CMK (cell line): ENCODE measurements at regions not wholly inside any gene's neighbourhood (a gene's known extent, or its start where the extent isn't known, plus 50 kb on each side); places are given as distances from the start of the nearest gene placed in this dataset.
A peak's percentile ranks its signal among the peaks of the same experiment; 100 is the strongest.

Source experiments
- DNase-seq: peaks from one replicate; pipeline ENCODE4 v3.0.0-alpha.2; 2010; ENCODE audit warnings: low read depth

GRCh38 chr3:46146548-46146947 is 61.6 kb downstream of the CCR1 start:
- no peak for DNase-seq

GRCh38 chr3:46146021-46146420 is 62.1 kb downstream of the CCR1 start:
- no peak for DNase-seq

GRCh38 chr3:46145147-46145546 is 63.0 kb downstream of the CCR1 start:
- no peak for DNase-seq

DNA sequence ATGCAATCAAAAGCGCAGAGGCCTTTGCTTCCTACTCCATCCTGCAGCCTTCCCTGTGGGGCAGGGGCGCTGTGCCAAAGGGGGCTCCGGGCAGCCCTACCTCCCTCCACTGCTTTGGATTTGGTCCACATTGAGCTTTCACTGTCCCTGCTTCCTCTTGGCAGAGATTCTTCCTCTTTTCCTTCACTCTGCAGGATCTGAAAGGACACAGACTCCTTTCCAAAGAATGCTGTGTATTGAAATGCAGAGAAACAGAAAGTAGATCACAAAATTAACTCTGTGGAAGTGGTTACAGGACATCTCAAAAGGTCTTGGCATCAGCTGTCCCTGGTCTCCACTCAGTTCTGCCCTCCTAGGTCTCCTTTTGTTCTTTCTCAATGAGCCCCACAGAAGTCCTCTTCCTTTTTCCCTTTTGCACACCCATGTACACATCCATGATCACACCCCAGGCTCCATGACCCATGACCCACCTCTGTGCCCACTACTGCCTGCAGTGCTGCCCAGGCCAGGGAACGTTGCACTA is 64.1 kb downstream of the CCR1 start:
- no peak for DNase-seq

DNA sequence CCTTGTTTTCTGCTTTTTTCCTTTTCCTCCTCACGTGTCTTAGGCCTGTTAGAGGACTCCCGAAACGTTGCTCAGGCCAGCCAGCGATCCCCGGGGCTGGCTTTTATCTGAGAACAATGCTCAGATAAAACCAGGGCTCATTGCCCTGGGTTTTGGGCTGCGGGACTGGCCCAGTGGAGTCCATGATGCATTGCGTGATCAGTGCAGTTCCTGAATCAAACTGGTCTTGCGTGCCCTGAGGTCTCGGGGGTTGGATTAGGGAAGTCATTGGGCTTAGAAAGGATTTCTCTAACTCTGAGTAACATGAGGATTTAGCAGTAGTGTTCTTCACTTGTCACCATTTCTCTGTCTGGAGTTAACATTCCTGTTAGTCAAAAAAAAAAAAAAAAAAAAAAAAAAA is 66.3 kb downstream of the CCR1 start:
- DNase-seq: no peak

DNA sequence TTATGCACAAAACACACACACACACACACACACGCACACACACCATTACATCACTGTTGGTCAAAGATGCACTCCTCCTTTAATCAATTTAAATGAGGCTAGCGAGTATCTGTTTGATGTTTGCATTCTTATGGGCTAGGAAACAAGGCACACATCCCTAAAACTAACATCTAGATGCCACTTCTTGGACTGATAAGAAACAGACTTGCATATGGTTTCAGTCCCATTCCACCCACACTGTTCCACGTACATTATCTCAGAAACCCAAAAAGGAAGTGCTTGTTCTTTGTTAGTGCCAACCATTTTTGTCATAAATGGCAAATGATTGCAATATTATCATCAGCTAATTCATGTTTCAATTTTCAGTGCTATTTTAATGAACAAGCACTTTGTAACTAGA is 69.5 kb downstream of the CCR1 start:
- DNase-seq: peak; percentile 68

GRCh38 chr3:46135475-46135874 is 72.6 kb downstream of the CCR1 start:
- no peak for DNase-seq

DNA sequence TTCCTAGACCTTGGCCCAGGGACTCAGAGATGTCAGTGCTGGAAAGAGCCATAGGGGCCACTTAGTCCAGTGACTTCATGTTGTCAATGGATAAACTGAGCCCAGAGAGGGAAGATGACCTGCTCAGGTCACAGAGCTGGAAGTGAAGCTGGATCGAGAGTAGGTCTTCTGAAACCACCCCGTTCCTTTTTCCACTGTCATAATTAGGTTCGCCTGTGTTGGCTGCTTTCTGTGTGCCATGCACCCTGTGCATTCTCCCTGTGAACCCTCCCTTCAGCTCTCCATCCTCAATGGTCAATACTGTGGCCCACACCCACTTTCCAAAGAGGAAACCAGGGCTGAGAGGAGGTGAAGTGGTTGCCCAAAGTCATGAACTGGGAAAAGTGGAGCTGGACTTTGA is 74.8 kb downstream of the CCR1 start:
- DNase-seq: no peak

DNA sequence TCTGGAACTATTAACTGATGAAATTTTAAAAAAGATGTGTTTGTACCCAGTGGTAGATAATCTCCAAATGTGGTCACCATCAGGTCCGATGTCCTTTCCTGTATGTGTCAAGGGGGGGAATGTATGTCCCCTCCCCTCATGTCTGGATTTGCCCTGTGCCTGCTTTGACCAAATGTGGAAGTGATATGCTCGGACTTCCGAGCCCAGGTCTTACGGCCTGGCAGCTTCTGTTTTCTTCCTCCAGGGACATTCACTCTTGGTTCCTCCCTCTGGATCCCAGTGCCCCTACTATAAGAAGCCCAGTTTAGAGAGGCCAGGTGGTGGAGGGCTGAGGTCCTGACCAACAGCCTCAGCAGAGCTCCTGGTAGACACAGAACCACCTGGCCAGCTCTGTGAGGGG is 75.5 kb downstream of the CCR1 start:
- no peak for DNase-seq

- no peak for DNase-seq
Observed at GRCh38 chr3:46131884-46132450, 76.1 kb downstream of the CCR1 start.

DNA sequence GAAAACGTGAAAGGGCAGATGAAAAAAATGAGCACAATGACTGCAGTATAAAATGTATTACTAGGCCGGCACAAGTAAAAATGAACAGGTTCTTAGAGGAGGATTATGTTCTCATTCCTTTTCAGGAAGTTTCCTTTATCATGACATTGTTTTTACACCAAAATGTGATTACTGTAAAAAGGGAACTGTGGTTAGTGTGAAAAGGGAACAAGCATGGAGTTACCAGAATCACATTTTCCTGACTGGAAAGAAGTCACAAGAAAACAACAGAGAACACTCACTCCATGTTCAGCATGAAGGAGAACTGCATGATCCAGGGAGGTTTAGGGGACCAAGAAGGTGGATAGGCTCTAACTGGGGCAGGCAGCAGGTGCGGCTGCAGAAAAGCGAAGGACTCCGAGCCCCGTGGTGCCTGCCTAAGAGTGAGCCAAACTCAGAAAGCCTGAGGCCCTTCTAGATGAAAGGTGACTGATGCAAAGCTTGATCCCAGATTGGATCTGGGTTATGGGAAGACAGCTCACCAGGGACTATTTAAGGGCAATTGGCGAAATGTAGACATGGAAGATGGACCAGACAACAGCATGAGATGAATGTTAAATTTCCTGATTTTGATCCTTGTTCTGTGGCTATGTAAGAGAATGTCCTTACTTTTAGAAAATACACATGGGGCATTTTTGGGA is 77.3 kb downstream of the CCR1 start:
- DNase-seq: no peak

DNA sequence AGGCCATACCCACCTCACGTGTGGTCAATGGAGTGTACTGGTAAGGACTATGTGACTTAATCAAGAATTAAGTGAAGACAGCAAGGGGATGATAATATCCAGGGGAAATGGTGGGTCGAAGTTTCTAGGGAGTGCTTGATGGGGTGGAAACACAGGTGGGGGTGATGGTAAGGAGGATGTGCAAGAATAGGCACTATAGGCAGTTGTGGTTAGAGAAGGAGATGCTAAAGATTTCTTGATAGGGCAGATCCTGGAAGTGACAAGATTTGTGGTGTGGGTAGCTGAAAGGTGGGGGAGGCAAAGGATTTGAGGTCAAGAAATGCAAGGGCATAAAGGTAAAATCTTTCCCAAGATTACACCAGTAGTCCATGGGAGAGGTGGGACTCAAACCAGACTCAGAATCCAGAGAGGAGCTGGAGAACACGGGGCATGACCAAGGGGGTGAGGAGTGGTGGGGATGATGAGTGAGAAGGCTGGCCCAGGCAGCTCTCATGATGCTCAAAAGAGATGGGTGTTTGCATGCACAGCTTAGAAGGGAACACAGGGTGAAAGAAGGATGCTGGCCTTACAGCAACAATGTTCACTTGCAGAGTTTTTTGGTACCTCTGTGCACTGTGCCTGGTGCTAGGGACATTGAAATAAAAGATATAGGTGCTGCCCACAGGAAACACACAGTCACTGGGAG is 78.4 kb downstream of the CCR1 start:
- no peak for DNase-seq

- no peak for DNase-seq
Observed at GRCh38 chr3:46127503-46127902, 80.6 kb downstream of the CCR1 start.

GRCh38 chr3:46124216-46125177 is 83.6 kb downstream of the CCR1 start:
- no peak for DNase-seq

- DNase-seq: no peak
Observed at GRCh38 chr3:46123646-46124045, 84.5 kb downstream of the CCR1 start.

- DNase-seq: no peak
Observed at GRCh38 chr3:46122091-46122490, 86.0 kb downstream of the CCR1 start.

- no peak for DNase-seq
Observed at GRCh38 chr3:46120983-46121382, 87.1 kb downstream of the CCR1 start.

DNA sequence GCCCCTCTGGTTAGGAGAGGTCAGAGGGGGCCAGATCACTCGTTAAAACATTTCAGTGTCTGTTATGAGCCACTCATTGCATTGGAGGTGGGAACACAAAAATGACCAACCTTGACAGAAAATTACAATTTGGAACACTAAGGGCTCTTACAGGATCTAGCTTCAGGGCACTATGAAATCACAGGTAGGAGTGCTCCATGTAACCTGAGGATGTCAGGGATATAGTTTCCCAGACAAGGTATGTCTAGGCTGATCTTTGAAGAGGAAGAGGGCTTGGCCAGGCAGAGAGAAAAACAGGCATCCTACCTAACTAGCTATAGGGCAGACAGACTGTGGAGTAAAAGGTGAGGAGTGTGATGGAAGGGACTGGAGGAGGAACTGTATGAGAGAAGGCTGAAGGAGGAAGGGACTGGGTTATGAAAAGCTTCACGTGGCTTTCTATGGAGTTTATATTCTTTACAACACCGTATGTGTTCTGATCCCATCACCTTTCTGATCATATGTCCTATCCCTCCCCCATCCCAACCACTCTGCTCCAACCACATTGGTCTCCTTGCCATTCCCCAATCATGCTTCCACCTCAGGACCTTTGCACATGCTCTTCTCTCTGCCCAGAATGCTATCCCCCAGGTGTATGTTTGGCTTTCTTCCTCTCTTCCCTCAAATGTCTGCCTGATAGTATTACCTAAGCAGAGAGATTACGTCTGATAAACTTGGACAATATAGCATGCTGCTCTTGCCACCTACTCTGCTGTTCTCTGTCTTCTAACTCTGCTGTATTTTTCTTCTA is 88.2 kb downstream of the CCR1 start:
- DNase-seq: no peak

- DNase-seq: no peak
Observed at GRCh38 chr3:46119253-46119652, 88.9 kb downstream of the CCR1 start.

DNA sequence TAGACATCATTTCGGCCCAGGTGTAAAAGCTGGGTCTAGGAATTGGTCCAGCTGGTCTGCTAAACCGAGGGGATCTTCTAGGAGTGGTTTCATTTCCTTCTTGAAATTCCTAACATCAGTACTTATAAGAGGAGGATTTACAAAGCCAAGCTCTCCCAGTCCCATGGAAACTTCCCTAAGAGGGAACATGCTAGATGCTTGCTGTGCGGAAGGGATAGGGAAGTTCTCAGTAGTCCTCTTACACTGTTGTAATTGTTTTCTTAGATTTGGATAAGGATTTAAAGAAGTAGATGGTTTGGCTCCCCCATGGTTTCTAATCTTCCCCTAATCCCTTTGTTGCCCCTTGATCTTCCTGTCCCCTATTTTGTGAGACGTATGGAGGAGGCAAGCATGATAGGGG is 89.7 kb upstream of the XCR1 start:
- DNase-seq: no peak

DNA sequence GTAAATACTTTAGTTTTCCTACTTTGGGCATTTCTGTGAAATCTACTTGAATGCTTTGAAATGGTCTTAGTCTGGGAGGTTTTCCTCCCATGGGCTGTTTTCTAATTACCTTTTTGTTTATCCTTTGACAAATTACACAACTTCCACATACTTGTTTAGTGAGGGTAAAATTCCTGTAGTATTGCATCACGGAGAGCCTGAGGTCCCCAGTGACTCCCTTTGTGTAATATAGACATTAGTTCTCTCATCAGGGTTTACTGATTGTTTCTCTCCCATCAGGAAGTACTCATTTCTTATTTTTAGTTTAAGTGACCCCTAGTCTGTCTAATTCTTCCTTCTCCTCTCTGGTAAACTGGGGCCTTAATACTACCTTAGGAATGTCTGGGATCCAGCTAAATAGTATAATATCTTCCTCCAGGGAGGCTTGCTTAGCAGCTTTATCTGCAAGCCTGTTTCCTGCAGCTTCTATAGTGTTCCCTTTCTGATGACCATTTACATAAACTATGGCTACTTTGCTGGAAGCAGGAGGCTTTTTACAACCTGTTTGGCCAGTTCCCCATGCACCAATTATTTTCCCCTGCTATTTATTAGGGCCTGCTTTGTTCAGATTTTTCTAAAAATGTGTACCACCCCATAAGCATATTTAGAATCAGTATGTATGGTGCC is 87.2 kb upstream of the XCR1 start:
- DNase-seq: no peak
